ENCODE measurements at regions not wholly inside any gene's neighbourhood (a gene's known extent, or its start where the extent isn't known, plus 50 kb on each side); places are given as distances from the start of the nearest gene placed in this dataset.

DNA sequence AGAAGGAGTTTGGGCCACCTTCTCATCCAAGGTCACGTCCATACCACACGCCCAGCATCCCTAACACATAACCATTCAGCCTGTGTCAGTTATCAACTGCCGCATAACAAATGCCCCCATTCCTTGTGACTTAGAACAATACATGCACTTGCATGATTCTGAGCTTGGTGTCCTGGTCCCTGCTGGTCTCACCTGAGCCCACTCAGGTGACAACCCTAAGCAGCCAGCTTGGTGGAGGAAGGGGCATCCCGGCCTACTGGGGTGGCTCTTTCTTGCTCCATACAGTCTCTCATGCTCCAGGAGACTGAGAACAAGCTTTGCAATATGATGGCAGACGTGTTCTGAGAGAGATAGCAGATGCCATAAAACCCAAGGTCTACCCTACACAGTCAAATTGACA, 1276.9 kb downstream of the TBC1D22A start:
- no peak for DNase-seq (ENCODE audit: low read depth)
- TF ChIP-seq, protein P1, sequence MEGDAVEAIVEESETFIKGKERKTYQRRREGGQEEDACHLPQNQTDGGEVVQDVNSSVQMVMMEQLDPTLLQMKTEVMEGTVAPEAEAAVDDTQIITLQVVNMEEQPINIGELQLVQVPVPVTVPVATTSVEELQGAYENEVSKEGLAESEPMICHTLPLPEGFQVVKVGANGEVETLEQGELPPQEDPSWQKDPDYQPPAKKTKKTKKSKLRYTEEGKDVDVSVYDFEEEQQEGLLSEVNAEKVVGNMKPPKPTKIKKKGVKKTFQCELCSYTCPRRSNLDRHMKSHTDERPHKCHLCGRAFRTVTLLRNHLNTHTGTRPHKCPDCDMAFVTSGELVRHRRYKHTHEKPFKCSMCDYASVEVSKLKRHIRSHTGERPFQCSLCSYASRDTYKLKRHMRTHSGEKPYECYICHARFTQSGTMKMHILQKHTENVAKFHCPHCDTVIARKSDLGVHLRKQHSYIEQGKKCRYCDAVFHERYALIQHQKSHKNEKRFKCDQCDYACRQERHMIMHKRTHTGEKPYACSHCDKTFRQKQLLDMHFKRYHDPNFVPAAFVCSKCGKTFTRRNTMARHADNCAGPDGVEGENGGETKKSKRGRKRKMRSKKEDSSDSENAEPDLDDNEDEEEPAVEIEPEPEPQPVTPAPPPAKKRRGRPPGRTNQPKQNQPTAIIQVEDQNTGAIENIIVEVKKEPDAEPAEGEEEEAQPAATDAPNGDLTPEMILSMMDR (IDR thresholded peaks at IDR 0.05; ENCODE audit: insufficient read depth, low read depth, low read length) = no peak
- ChIA-PET POLR2A (no interaction called here), CTCF (no interaction called here)
- no peaks in the 10 kb centered on the region for H3K27me3 ChIP-seq (ENCODE audit: control insufficient read depth, insufficient read depth, low read length)
- H3K36me3 ChIP-seq (ENCODE audit: control insufficient read depth, insufficient read depth, low read length) = no peaks in the 10 kb centered on the region
- H3K4me3 ChIP-seq (ENCODE audit: low read depth, low read length) = no peak overlapping the region

DNA sequence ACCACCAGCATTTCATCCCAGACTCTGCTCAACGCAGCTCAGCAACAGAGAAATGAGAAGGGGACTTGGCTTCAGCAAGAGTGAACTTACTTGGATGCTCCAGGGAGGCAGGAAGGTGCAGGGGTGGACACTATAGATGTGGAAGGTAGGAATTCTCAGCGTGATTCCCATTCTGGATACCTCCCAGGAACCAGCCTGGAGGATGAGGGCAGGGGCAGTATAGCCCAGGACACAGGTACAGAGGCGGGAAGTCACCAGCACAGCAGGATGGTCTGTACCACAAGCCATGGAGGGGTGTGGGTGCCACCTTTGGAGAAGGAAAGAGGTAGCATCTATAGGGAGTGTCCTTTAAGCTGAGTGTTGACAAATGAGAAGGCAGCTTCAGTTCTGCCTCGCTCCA, 1275.2 kb downstream of the TBC1D22A start:
- CTCF ChIA-PET = no interaction called here

DNA sequence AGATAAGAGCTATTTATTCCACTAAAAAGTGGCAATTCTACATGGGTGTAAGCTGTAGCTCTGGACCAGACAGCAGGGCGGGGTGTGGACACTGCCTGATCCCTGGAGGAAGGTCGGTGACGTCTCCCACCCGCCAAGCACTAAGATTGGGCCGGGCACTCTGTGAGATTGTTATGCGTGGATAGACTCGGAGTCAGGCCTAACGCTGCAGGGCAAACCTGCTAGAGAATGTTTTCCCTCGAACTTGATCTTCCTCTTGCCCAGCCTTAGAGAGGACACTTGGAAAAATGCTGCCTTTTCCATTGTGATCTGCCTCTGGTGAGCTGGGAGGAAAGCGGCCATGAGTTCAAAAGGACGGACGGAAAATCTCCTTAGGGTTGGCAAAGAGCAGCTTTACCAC, 1273.4 kb downstream of the TBC1D22A start:
- TF ChIP-seq, protein P1 (IDR thresholded peaks at IDR 0.05; ENCODE audit: insufficient read depth, low read depth, low read length) = no peak
- CTCF ChIA-PET = no interaction called here
- no peak for DNase-seq (ENCODE audit: low read depth)
- POLR2A ChIA-PET = no interaction called here
- H3K4me3 ChIP-seq (ENCODE audit: low read depth, low read length) = no peak overlapping the region
- no peaks in the 10 kb centered on the region for H3K36me3 ChIP-seq (ENCODE audit: control insufficient read depth, insufficient read depth, low read length)
- no peaks in the 10 kb centered on the region for H3K27me3 ChIP-seq (ENCODE audit: control insufficient read depth, insufficient read depth, low read length)

More for the DNA sequence above, 1275.2 kb downstream of the TBC1D22A start:
- no peaks in the 10 kb centered on the region for H3K36me3 ChIP-seq (ENCODE audit: control insufficient read depth, insufficient read depth, low read length)
- H3K4me3 ChIP-seq (ENCODE audit: low read depth, low read length) = no peak overlapping the region
- no peak for DNase-seq (ENCODE audit: low read depth)
- POLR2A ChIA-PET = no interaction called here
- H3K27me3 ChIP-seq (ENCODE audit: control insufficient read depth, insufficient read depth, low read length) = no peaks in the 10 kb centered on the region
- TF ChIP-seq, protein P1 (IDR thresholded peaks at IDR 0.05; ENCODE audit: insufficient read depth, low read depth, low read length) = no peak

DNA sequence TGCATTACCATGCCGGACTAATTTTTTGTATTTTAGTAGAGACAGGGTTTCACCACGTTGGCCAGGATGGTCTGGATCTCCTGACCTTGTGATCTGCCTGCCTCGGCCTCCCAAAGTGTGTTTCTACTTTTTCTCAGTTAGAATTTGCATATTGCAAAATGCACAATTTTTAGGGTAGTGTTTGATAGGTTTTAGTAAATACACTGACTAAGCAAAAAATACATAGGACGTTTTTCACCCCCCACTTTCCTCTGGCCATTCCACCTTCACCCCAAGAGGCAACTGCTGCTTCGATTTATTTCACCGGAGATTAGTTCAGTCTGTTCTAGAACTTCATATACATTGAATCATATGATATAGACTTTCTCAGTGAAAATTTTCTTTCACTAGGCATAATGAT, 1269.1 kb downstream of the TBC1D22A start:
- TF ChIP-seq, protein P1 (IDR thresholded peaks at IDR 0.05; ENCODE audit: insufficient read depth, low read depth, low read length) = no peak
- CTCF ChIA-PET = no interaction called here
- POLR2A ChIA-PET = no interaction called here
- Histone ChIP-seq H3K4me3 (ENCODE audit: low read depth, low read length) (no peak overlapping the region), H3K27me3 (ENCODE audit: control insufficient read depth, insufficient read depth, low read length) (no peaks in the 10 kb centered on the region), H3K36me3 (ENCODE audit: control insufficient read depth, insufficient read depth, low read length) (no peaks in the 10 kb centered on the region)
- no peak for DNase-seq (ENCODE audit: low read depth)

DNA sequence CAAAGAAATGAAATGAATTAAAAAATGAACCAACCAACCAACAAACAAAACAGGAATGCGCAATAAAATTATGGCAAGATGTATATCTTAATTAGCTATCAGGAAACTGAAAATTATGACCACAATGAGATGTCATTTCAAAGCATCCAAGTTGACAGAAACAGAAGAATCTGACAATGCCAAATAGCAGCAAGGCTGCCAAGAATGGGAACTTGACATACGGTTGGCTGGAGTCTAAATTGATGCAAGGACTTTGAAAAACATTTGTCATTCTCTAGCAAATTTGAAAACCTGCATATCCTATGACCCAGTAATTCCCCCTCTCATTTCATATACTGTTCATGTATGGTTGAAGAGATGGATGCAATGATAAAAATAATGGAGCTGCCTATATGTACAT, 1262.6 kb downstream of the TBC1D22A start:
- H3K36me3 ChIP-seq (ENCODE audit: control insufficient read depth, insufficient read depth, low read length) = no peaks in the 10 kb centered on the region
- H3K27me3 ChIP-seq (ENCODE audit: control insufficient read depth, insufficient read depth, low read length) = no peaks in the 10 kb centered on the region
- TF ChIP-seq, protein P1 (IDR thresholded peaks at IDR 0.05; ENCODE audit: insufficient read depth, low read depth, low read length) = no peak
- ChIA-PET CTCF (no interaction called here), POLR2A (no interaction called here)
- no peak overlapping the region for H3K4me3 ChIP-seq (ENCODE audit: low read depth, low read length)
- no peak for DNase-seq (ENCODE audit: low read depth)

All from BJ (cell line).